ENCODE measurements at regions not wholly inside any gene's neighbourhood (a gene's known extent, or its start where the extent isn't known, plus 50 kb on each side); places are given as distances from the start of the nearest gene placed in this dataset.

DNA sequence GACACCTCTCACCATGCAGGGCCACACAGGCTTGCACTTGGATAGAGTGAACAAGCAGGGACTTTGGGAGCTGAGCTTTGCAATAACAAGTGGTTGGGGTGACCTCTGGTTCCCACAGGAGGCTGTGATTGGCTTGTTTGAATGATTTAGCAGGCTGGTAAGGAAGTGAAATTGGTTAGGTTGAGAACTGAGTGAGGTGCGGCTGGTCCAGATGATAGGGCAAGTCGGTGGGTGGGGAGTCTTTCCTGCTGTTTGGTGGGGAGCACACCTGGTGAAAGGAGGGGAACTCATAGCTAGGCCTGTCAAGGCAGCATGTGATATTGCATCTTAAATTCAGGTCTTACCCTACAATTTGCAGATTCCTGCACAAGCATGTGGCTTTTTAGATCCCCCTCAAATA lies 794.6 kb upstream of the ZNF608 start:
- ChIA-PET CTCF (interaction anchor here (0.9 to 1.3 kb wide), 2 partner anchors 10 to 56 kb away, joined by 3 read pairs; no protein-coding TSS in a partner anchor), POLR2A (no interaction called here)
- no peak for DNase-seq (ENCODE audit: extremely low spot score)
- TF ChIP-seq, protein P1, sequence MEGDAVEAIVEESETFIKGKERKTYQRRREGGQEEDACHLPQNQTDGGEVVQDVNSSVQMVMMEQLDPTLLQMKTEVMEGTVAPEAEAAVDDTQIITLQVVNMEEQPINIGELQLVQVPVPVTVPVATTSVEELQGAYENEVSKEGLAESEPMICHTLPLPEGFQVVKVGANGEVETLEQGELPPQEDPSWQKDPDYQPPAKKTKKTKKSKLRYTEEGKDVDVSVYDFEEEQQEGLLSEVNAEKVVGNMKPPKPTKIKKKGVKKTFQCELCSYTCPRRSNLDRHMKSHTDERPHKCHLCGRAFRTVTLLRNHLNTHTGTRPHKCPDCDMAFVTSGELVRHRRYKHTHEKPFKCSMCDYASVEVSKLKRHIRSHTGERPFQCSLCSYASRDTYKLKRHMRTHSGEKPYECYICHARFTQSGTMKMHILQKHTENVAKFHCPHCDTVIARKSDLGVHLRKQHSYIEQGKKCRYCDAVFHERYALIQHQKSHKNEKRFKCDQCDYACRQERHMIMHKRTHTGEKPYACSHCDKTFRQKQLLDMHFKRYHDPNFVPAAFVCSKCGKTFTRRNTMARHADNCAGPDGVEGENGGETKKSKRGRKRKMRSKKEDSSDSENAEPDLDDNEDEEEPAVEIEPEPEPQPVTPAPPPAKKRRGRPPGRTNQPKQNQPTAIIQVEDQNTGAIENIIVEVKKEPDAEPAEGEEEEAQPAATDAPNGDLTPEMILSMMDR (IDR thresholded peaks at IDR 0.05; ENCODE audit: control extremely low read depth, extremely low read depth, low read depth, missing control alignments) = no peak

DNA sequence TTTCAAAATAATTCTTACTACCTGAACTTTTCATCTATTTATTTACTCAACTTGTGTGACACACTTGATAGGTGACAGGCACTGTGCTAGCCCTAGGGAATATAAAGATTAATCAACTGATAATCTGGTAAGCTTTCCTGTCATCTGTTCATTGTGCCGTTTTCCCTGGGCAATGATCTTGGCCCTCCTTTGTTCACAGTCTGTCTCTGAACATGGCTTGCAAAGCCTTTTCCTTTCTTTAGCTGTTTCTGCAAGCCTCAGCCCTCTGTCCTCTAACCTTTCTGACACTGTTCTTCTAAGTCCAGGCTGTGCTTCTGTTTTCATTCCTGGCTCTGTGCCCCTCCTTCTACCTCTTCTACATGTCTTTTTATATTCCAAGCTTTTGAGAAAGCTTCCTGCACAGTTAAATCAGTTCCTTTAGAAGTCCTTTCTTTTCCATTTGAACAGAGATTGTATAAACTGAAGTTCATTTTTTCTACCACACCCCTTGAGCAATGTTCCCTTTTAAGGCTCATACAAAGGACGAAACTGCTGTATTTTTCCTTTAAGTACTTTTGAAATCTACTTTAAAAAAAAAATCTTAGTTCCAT lies 803.0 kb upstream of the ZNF608 start:
- no peak for DNase-seq (ENCODE audit: extremely low spot score)
- TF ChIP-seq, protein P1 (IDR thresholded peaks at IDR 0.05; ENCODE audit: control extremely low read depth, extremely low read depth, low read depth, missing control alignments) = no peak
- ChIA-PET POLR2A (no interaction called here), CTCF (no interaction called here)

DNA sequence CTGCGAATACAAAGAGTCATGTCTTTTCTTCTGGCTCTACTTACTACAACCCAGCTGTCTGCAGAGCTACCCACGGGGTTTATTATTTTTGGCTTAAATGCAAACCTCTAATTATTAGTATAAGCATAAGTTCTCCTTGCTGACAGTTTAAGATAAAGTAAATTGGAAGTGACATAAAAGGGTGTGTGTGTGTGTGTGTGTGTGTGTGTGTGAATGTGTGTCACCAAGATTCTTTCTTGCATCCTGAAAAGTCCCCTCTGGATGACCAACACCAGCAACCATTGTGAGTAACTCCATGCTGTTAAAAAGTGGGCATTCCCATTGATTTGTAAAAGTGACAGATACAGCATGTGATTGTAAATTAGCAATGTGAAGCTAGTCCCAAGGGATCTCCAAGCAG lies 803.8 kb upstream of the ZNF608 start:
- ChIA-PET CTCF (interaction anchor here (1.0 kb wide), 1 partner anchor 9 kb away, joined by 3 read pairs; no protein-coding TSS in a partner anchor), POLR2A (no interaction called here)
- no peak for DNase-seq (ENCODE audit: extremely low spot score)
- TF ChIP-seq, protein P1 (IDR thresholded peaks at IDR 0.05; ENCODE audit: control extremely low read depth, extremely low read depth, low read depth, missing control alignments) = no peak

DNA sequence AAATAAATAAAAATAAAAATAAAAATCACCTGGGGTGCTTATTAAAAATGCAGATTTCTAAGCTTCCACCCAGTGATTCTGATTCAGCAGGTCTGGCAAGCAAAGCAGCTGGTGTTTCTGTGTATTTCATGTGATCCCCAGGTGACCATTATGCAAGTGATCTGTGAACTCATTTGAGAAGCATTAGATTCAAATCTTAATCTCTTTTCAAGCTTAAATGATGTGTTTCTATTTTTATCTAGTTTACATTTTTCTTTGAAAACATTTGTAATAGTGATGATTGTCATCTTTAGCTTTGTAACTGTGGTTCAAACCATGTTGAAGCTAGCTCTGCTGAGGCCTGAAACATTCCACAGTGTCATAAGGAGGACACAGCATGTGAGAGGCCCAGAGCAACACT lies 804.8 kb upstream of the ZNF608 start:
- ChIA-PET CTCF (interaction anchor here (1.0 to 1.1 kb wide), 2 partner anchors 9 to 66 kb away, joined by 3 read pairs; no protein-coding TSS in a partner anchor), POLR2A (no interaction called here)
- no peak for DNase-seq (ENCODE audit: extremely low spot score)
- TF ChIP-seq, protein P1 (IDR thresholded peaks at IDR 0.05; ENCODE audit: control extremely low read depth, extremely low read depth, low read depth, missing control alignments) = no peak

DNA sequence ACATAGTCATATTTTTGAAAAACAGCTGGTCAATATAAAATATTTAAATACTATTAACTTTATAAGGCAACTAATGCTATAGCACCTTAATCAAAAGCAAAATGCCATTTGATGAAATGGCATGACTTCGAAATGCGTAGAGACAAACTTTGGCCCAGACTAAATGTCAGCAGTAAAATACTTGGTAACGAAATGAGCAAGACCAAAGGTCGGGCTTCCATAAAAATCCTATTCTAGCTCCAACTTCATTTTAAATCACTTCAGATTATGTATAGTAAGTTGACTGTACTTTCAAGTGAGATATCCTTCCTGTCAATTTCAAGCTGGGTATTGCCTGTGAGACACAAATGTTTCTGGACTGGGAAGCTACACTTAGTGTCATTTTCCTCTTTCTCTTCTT lies 805.4 kb upstream of the ZNF608 start:
- DNase-seq (ENCODE audit: extremely low spot score) = no peak
- TF ChIP-seq, protein P1 (IDR thresholded peaks at IDR 0.05; ENCODE audit: control extremely low read depth, extremely low read depth, low read depth, missing control alignments) = no peak
- CTCF ChIA-PET = interaction anchor here (0.7 to 1.1 kb wide), 3 partner anchors 9 to 66 kb away, joined by 3 read pairs; no protein-coding TSS in a partner anchor
- POLR2A ChIA-PET = no interaction called here

DNA sequence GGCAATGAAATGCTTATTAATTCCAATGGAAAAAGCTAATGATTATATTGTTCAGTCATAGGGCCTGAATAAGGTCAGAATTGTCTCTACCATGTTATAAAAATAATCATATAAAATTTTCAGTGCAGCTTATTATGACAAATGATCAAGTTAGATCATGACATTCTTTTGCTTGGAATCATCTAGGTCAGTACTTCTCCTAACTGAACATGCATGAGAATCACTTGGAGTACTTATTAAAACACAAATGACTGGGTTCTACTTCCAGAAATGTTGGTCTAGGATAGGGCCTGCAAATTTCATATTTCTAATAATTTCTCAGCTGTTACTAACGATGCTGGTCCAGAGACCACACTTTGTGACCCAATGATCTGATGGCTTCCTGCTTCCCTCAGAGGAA lies 806.0 kb upstream of the ZNF608 start:
- ChIA-PET POLR2A (no interaction called here), CTCF (interaction anchor here (0.7 to 1.1 kb wide), 3 partner anchors 8 to 67 kb away, joined by 3 read pairs; no protein-coding TSS in a partner anchor)
- DNase-seq (ENCODE audit: extremely low spot score) = no peak
- TF ChIP-seq, protein P1 (IDR thresholded peaks at IDR 0.05; ENCODE audit: control extremely low read depth, extremely low read depth, low read depth, missing control alignments) = no peak

All from GM10248 (cell line).